ENCODE measurements at regions not wholly inside any gene's neighbourhood (a gene's known extent, or its start where the extent isn't known, plus 50 kb on each side); places are given as distances from the start of the nearest gene placed in this dataset.
"Not testable (repeated sequence)": the region's sequence is repeated elsewhere in the genome, so short reads cannot be mapped to it uniquely, and the experiment has no call there.

DNA sequence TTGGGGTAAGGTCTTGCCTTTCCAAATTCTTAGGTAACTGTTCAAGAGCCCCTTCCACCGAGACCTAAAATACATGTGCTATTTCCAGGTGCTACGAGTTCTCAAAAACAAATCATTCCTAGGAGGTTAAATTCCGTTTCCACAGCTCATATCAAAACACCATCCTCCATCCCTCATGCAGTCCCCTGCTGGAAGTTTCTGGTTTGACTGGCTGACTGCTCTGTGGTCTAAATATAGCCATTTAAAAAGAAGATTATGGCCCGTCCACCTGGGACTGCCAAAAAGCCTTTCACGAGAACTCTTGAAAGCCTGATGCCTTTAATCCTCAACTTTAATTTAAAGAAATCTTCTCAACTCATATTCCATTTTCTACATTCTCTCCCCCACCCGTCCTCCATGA, 201.5 kb upstream of the MYL2 start:
- peak; percentile 54 for DNase-seq (ENCODE audit: extremely low spot score)
- POLR2A ChIA-PET: no interaction called here
- CTCF ChIA-PET: interaction anchor here (0.7 kb wide), 1 partner anchor 119 kb away, joined by 3 read pairs; no protein-coding TSS in a partner anchor
- TF ChIP-seq, protein P1, sequence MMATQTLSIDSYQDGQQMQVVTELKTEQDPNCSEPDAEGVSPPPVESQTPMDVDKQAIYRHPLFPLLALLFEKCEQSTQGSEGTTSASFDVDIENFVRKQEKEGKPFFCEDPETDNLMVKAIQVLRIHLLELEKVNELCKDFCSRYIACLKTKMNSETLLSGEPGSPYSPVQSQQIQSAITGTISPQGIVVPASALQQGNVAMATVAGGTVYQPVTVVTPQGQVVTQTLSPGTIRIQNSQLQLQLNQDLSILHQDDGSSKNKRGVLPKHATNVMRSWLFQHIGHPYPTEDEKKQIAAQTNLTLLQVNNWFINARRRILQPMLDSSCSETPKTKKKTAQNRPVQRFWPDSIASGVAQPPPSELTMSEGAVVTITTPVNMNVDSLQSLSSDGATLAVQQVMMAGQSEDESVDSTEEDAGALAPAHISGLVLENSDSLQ (IDR thresholded peaks at IDR 0.05): no peak
- no peak for TF ChIP-seq SP1 (IDR thresholded peaks at IDR 0.05)
- no peak for TF ChIP-seq HDGF (IDR thresholded peaks at IDR 0.05; ENCODE audit: borderline replicate concordance)
- no peak for TF ChIP-seq CTBP1 (IDR thresholded peaks at IDR 0.05; ENCODE audit: borderline replicate concordance)
- TF ChIP-seq LEF1 (IDR thresholded peaks at IDR 0.05; ENCODE audit: borderline replicate concordance): no peak

DNA sequence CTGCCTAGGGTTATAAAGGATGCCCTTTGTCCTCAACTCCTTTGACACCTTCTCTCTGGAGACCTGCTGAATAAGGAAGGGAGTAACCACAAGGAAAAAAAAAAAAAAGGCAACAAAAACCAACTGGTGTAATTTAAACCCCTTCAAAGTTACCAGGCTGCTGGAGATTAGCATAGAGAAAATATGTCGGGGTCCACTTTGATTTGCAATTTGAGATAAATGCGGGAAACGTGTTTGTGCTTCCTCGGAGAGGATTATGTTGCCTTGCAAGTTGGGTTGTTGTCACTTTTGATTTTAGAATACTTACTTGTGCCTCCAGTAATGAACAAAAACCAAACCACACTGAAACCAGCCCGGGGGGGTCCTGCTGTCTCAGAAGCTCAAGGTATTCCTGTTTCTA, 200.2 kb upstream of the MYL2 start:
- TF ChIP-seq FOXK2 (IDR thresholded peaks at IDR 0.05) (no peak), ELF4 (IDR thresholded peaks at IDR 0.05) (no peak)
- DNase-seq (ENCODE audit: extremely low spot score): no peak
- ChIA-PET POLR2A (no interaction called here), CTCF (no interaction called here)

DNA sequence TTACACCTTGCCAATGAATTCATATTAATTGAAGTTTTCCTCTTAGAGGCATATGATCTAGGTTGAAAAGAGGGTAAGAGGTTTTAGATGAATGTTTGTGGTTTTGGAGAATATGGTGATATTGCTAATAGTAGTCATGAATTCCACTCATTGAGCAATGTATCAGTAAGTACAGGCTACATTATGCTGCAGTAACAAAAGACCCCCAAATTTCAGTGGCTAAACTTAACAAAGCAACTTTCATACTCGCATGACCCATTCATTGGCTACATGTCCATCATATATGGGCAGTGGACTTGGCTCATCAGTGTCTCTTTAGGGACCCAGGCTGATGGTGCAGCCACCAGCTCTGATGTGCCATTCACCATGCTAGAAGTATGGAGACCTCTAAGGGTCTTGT, 196.6 kb upstream of the MYL2 start:
- ChIA-PET CTCF (no interaction called here), POLR2A (no interaction called here)
- no peak for TF ChIP-seq ARNT (IDR thresholded peaks at IDR 0.05)
- no peak for TF ChIP-seq L3MBTL2 (conservative IDR thresholded peaks at IDR 0.05)
- DNase-seq (ENCODE audit: extremely low spot score): no peak

DNA sequence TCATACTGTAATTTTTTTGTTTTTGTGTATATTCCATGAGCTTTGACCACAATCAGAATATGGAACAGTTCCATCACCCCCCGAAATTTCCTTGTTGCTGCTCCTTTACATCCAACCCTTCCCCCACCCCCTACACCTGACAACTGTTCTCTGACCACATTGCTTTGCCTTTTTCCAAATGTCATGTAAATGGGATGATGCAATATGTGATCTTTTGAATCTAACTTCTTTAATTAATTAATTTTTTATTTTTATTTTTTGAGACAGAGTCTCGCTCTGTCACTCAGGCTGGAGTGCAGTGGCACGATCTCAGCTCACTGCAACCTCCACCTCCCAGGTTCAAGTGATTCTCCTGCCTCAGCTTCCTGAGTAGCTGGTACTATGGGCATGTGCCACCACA, 192.9 kb upstream of the MYL2 start:
- CTCF ChIA-PET; POLR2A ChIA-PET; DNase-seq (ENCODE audit: extremely low spot score): not testable (repeated sequence)

DNA sequence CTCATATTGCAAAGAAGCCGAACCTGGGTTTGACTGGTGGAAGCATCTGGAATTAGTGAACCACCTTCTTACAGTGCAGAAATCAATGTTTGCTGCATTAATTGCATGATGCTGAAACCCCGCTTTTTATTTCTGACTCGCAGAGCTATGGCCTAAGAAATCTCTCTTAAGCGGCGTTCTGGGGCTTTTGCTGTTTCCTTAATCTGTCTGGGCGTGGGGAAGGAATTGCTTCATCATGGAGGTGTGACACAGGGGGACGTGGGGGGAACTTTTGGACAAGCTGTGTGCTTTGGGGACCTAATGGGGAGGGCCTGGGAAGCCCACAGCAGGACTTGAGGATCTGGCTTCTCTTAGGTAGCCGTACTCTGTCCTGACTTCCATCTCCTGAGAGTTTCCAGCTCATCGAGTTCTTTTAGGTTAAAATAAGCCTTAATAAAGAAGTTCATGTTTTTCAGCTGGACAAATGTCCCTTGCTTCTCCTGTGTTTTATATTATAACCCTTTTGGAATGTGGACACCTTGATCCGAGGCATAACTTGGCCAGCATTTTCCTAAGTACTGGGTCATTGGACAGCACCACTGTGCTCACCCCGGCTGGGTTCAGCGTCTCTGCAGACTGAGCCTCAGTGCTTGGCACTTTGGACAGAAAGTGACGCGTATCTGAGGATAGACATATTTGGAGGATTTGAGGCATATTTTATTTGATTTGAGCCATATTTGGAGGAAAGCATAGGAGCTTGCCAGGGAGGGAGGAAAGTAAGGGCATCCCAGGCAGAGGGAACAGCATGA, 192.1 kb upstream of the MYL2 start:
- DNase-seq (ENCODE audit: extremely low spot score): no peak
- CTCF ChIA-PET: no interaction called here
- TF ChIP-seq NFRKB (IDR thresholded peaks at IDR 0.05): no peak
- TF ChIP-seq FOXA1 (IDR thresholded peaks at IDR 0.05): no peak
- no peak for TF ChIP-seq ZNF384 (IDR thresholded peaks at IDR 0.05)
- no peak for TF ChIP-seq SP1 (IDR thresholded peaks at IDR 0.05)
- no peak for TF ChIP-seq LEF1 (IDR thresholded peaks at IDR 0.05; ENCODE audit: borderline replicate concordance)
- no peak for TF ChIP-seq ELF4 (IDR thresholded peaks at IDR 0.05)
- TF ChIP-seq L3MBTL2 (conservative IDR thresholded peaks at IDR 0.05): no peak
- TF ChIP-seq SUZ12 (IDR thresholded peaks at IDR 0.05): no peak
- TF ChIP-seq, protein P1 (IDR thresholded peaks at IDR 0.05): no peak
- TF ChIP-seq ARNT (IDR thresholded peaks at IDR 0.05): no peak
- TF ChIP-seq FOXM1 (IDR thresholded peaks at IDR 0.05; ENCODE audit: borderline replicate concordance): no peak
- TF ChIP-seq HDGF (IDR thresholded peaks at IDR 0.05; ENCODE audit: borderline replicate concordance): no peak
- no peak for TF ChIP-seq CTBP1 (IDR thresholded peaks at IDR 0.05; ENCODE audit: borderline replicate concordance)
- TF ChIP-seq BHLHE40 (IDR thresholded peaks at IDR 0.05; ENCODE audit: borderline replicate concordance): no peak
- TF ChIP-seq TARDBP (IDR thresholded peaks at IDR 0.05): no peak
- no peak for TF ChIP-seq FOXK2 (IDR thresholded peaks at IDR 0.05)
- POLR2A ChIA-PET: no interaction called here

DNA sequence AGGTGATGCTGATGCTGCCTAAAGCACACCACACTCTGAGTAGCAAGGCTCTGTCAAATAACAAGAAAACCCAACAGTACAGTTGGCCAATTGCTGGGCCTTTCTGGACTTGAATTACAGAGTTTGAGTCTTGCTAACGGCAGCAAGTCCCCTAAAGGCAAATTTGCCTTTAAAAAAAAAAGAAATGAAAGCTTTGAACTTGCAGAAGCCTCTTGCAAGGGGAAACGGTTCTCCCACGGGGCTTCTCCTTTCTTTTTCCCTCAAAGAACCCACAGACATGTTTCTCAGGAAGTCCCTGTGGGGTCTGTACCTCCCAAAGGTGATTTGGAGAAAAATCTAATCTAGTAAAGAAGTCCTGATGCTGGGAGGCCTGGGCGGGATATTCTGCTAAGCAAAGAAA, 191.3 kb upstream of the MYL2 start:
- POLR2A ChIA-PET: no interaction called here
- CTCF ChIA-PET: no interaction called here
- DNase-seq (ENCODE audit: extremely low spot score): no peak
- TF ChIP-seq L3MBTL2 (conservative IDR thresholded peaks at IDR 0.05) (no peak), HDGF (IDR thresholded peaks at IDR 0.05; ENCODE audit: borderline replicate concordance) (no peak), ARNT (IDR thresholded peaks at IDR 0.05) (no peak), BHLHE40 (IDR thresholded peaks at IDR 0.05; ENCODE audit: borderline replicate concordance) (no peak), FOXA1 (IDR thresholded peaks at IDR 0.05) (no peak), ELF4 (IDR thresholded peaks at IDR 0.05) (no peak), LEF1 (IDR thresholded peaks at IDR 0.05; ENCODE audit: borderline replicate concordance) (no peak), NFRKB (IDR thresholded peaks at IDR 0.05) (no peak), SUZ12 (IDR thresholded peaks at IDR 0.05) (no peak), SP1 (IDR thresholded peaks at IDR 0.05) (no peak), ZNF384 (IDR thresholded peaks at IDR 0.05) (no peak), FOXK2 (IDR thresholded peaks at IDR 0.05) (no peak), TARDBP (IDR thresholded peaks at IDR 0.05) (no peak), CTBP1 (IDR thresholded peaks at IDR 0.05; ENCODE audit: borderline replicate concordance) (no peak)
- TF ChIP-seq, protein P1 (IDR thresholded peaks at IDR 0.05): no peak

DNA sequence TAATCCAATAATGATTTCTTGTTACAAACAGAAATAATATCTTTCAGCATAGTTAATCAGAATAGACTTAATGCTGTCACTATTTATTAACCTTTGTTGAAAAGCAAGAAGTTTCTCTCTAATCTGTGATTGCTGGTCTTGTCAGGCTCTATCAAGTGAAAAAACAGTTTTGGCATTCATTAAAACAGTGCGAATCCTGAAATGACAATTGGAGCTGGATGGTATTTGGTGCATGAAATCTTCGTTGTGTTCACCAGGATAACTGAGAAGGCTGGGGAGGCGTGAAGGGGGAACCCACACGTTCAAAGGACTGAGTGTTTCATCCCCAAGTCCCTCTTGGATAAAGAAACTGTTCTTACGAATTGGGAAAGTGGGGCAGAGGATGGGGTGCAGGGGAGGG, 190.2 kb upstream of the MYL2 start:
- CTCF ChIA-PET: no interaction called here
- DNase-seq (ENCODE audit: extremely low spot score): no peak

More for the DNA sequence above, 190.2 kb upstream of the MYL2 start:
- TF ChIP-seq CTBP1 (IDR thresholded peaks at IDR 0.05; ENCODE audit: borderline replicate concordance) (no peak), ELF4 (IDR thresholded peaks at IDR 0.05) (no peak), BHLHE40 (IDR thresholded peaks at IDR 0.05; ENCODE audit: borderline replicate concordance) (no peak), L3MBTL2 (conservative IDR thresholded peaks at IDR 0.05) (no peak), FOXK2 (IDR thresholded peaks at IDR 0.05) (no peak), ARNT (IDR thresholded peaks at IDR 0.05) (no peak), TARDBP (IDR thresholded peaks at IDR 0.05) (no peak), SP1 (IDR thresholded peaks at IDR 0.05) (no peak), FOXA1 (IDR thresholded peaks at IDR 0.05) (no peak), SUZ12 (IDR thresholded peaks at IDR 0.05) (no peak)
- POLR2A ChIA-PET: no interaction called here
